Activated CD8-positive, alpha-beta memory T cell treated with anti-CD3 and anti-CD28 coated beads for 1 hour (primary cell): ENCODE measurements at regions not wholly inside any gene's neighbourhood (a gene's known extent, or its start where the extent isn't known, plus 50 kb on each side); places are given as distances from the start of the nearest gene placed in this dataset.
"Not testable (repeated sequence)": the region's sequence is repeated elsewhere in the genome, so short reads cannot be mapped to it uniquely, and the experiment has no call there.

ENCODE experiments used
- DNase-seq, 2 donors: peaks; one replicate each; pipeline ENCODE4 v3.0.0-alpha.2; 2020; ENCODE audit warnings: low read depth in 1 of 2; ENCODE audit errors: extremely low read depth in 1 of 2

- not testable (repeated sequence) for DNase-seq
Observed at GRCh38 chr7:97928844-97929243, 56.6 kb upstream of the ASNS start.

- DNase-seq: peak in 1 of 2 donors; percentile 65
Observed at GRCh38 chr7:97927790-97928748, 55.9 kb upstream of the ASNS start.
